ENCODE measurements at regions not wholly inside any gene's neighbourhood (a gene's known extent, or its start where the extent isn't known, plus 50 kb on each side); places are given as distances from the start of the nearest gene placed in this dataset.

DNA sequence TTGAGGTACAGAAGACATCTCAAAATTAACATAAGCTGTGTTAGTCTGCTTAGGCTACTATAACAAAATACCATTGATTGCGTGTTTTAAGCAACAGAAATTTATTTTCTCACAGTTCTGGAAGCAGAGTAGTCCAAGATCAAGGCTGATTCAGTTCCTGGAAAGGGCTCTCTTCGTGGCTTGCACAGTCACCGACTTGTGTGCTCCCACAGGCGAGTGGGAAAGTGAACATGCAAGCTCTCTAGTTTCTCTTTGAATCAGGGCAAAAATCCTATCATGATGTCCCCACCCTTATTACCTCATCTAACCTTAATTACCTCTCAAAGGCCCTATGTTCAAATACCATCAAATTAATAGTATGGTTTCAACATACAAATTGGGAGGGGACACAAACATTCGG lies 505.9 kb downstream of the ZIC1 start:
- Histone ChIP-seq H3K4me1 (ENCODE audit: control insufficient read depth, insufficient read depth, low read length) (no peaks in the 10 kb centered on the region), H3K27ac (ENCODE audit: low read depth, low read length) (no peak overlapping the region), H3K36me3 (ENCODE audit: control insufficient read depth, insufficient read depth, low read length) (no peaks in the 10 kb centered on the region), H3K9me3 (ENCODE audit: control insufficient read depth, insufficient read depth, low read length) (peaks cover 6% of the 10 kb centered on the region), H3K27me3 (ENCODE audit: control insufficient read depth, insufficient read depth, low read length) (no peaks in the 10 kb centered on the region), H3K4me3 (ENCODE audit: low read depth, low read length) (no peak overlapping the region)
- no peak for DNase-seq (ENCODE audit: low read depth in 4 of 6, low spot score in 6 of 6)
- 96% methylated on average over 4 of the region's 5 CpGs for WGBS (ENCODE audit: insufficient coverage)

DNA sequence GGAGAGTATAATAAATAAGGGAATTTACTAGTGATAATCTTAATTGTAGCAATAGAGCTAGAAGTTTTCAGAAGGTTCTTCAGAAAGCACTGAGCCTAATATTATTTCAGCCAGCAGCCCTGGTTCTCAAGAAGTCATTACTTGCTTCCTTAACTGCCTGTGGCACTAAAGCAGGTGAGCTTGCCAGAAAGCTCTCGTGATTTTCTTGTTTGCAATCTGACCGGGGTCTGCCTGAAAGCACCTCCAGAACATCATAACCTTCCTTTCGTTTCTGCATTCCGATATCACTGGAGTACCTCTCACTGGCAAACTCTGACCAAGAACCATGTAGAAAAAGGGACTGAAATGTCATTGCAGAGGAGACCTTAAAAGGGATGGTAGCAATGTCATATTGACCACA lies 510.3 kb downstream of the ZIC1 start:
- no peaks in the 10 kb centered on the region for H3K4me1 ChIP-seq (ENCODE audit: control insufficient read depth, insufficient read depth, low read length)
- 100% methylated on average over 2 of the region's 4 CpGs for WGBS (ENCODE audit: insufficient coverage)

DNA sequence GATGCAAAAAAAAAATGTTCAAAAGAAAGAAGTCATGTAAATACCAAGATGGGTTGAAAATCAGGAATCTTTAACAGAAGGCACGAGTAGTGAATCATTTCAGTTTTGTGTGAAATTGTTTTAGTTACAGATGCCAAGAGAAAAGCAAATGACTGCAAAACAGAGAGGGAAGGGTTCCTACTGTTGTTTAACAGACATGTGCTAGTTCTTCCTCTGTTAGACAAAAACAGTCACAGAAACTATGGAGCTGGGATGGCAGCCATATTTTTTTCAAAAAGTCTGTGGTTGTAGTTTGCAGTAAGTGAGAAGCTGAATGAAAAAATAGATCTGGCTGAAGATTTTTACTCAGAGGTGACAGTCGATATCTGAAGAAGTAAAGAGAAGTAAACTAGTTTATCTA lies 511.9 kb downstream of the ZIC1 start:
- Histone ChIP-seq H3K4me1 (ENCODE audit: control insufficient read depth, insufficient read depth, low read length) (no peaks in the 10 kb centered on the region), H3K4me3 (ENCODE audit: low read depth, low read length) (no peak overlapping the region), H3K27ac (ENCODE audit: low read depth, low read length) (no peak overlapping the region), H3K27me3 (ENCODE audit: control insufficient read depth, insufficient read depth, low read length) (no peaks in the 10 kb centered on the region), H3K36me3 (ENCODE audit: control insufficient read depth, insufficient read depth, low read length) (no peaks in the 10 kb centered on the region), H3K9me3 (ENCODE audit: control insufficient read depth, insufficient read depth, low read length) (no peaks in the 10 kb centered on the region)
- WGBS (ENCODE audit: insufficient coverage) = 50% methylated on average over 1 of the region's 2 CpGs
- peak in 1 of 6 donors; percentile 89 for DNase-seq (ENCODE audit: low read depth in 4 of 6, low spot score in 6 of 6)

More for the DNA sequence above, 510.3 kb downstream of the ZIC1 start:
- Histone ChIP-seq H3K9me3 (ENCODE audit: control insufficient read depth, insufficient read depth, low read length) (no peaks in the 10 kb centered on the region), H3K36me3 (ENCODE audit: control insufficient read depth, insufficient read depth, low read length) (no peaks in the 10 kb centered on the region), H3K4me3 (ENCODE audit: low read depth, low read length) (no peak overlapping the region), H3K27me3 (ENCODE audit: control insufficient read depth, insufficient read depth, low read length) (no peaks in the 10 kb centered on the region), H3K27ac (ENCODE audit: low read depth, low read length) (no peak overlapping the region)
- no peak for DNase-seq (ENCODE audit: low read depth in 4 of 6, low spot score in 6 of 6)

DNA sequence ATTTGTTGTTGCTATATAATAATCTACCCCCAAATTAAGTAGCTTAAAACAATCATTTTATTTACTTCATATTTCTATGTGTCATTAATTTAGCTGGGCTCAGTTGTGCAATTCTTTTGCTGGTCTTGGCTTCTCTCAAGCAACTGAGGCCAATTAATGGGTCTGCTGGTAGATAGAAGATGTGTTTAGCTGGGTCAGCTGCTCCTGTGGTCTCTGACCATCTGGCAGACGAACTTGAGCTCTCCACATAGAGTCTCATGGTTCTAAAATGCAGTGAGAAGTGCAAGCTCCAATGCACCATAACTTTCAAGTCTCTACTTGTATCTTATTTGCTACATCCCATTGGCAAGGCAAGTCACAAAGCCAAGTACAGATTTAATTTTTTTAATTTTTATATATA lies 515.6 kb downstream of the ZIC1 start:
- no CpG with 5 or more reads among the region's 1 CpG for WGBS (ENCODE audit: insufficient coverage)
- no peak overlapping the region for H3K4me3 ChIP-seq (ENCODE audit: low read depth, low read length)

DNA sequence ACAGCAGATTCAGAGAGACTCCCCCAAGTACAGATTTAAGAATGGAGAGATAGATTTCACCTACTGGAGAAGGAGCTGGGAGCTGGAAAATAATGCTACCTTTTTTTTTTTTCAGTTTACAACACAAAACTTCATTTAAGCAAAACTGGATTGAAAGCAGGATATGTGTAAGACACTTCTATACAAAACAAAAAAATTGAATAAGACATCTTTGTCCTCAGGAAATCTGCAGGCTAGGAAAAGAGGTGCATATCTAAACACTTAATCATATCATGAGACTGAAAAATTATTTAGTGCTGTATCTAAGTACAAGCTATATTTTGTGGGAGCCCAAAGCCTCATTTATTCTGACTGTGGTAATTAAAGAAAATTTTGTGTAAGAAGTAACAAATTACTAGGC lies 516.1 kb downstream of the ZIC1 start:
- no peak overlapping the region for H3K27ac ChIP-seq (ENCODE audit: low read depth, low read length)

More for the DNA sequence above, 515.6 kb downstream of the ZIC1 start:
- peak in 1 of 6 donors; percentile 44 for DNase-seq (ENCODE audit: low read depth in 4 of 6, low spot score in 6 of 6)
- Histone ChIP-seq H3K4me1 (ENCODE audit: control insufficient read depth, insufficient read depth, low read length) (no peaks in the 10 kb centered on the region), H3K9me3 (ENCODE audit: control insufficient read depth, insufficient read depth, low read length) (no peaks in the 10 kb centered on the region), H3K27ac (ENCODE audit: low read depth, low read length) (no peak overlapping the region), H3K27me3 (ENCODE audit: control insufficient read depth, insufficient read depth, low read length) (no peaks in the 10 kb centered on the region), H3K36me3 (ENCODE audit: control insufficient read depth, insufficient read depth, low read length) (no peaks in the 10 kb centered on the region)

DNA sequence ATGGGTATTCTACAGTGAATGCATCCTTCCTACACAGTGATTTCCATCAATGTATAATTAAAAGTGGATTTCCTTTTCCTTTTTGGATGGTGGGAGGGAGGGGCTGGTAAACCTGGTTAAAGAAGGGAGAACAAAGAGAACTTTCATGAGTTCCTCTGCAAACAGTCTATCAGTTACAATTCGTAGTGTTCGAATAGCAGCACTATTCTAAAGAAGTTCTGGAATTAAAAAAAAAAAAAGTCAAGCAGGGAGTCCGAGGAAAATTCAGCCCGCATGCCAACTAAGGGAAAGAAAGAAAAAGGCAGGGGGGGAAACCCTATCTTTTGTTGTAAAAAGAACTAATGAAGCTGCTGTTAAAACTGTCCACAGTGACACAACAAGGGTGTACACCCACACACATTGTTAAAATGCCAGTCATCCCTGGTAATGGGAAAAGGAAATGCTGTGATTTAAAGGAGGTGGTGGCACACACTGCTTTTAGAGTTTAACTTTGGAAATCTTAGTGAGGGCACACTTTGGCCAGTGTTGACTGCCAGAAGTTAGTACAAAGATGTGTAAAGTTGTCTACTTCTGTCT lies 521.2 kb downstream of the ZIC1 start:
- Histone ChIP-seq H3K27ac (ENCODE audit: low read depth, low read length) (no peak overlapping the region), H3K4me3 (ENCODE audit: low read depth, low read length) (no peak overlapping the region), H3K4me1 (ENCODE audit: control insufficient read depth, insufficient read depth, low read length) (no peaks in the 10 kb centered on the region), H3K27me3 (ENCODE audit: control insufficient read depth, insufficient read depth, low read length) (no peaks in the 10 kb centered on the region), H3K9me3 (ENCODE audit: control insufficient read depth, insufficient read depth, low read length) (no peaks in the 10 kb centered on the region), H3K36me3 (ENCODE audit: control insufficient read depth, insufficient read depth, low read length) (no peaks in the 10 kb centered on the region)
- no CpG with 5 or more reads among the region's 4 CpGs for WGBS (ENCODE audit: insufficient coverage)
- peak in 2 of 6 donors; percentile 60 to 78 for DNase-seq (ENCODE audit: low read depth in 4 of 6, low spot score in 6 of 6)

More for the DNA sequence above, 516.1 kb downstream of the ZIC1 start:
- Histone ChIP-seq H3K27me3 (ENCODE audit: control insufficient read depth, insufficient read depth, low read length) (no peaks in the 10 kb centered on the region), H3K9me3 (ENCODE audit: control insufficient read depth, insufficient read depth, low read length) (no peaks in the 10 kb centered on the region), H3K4me1 (ENCODE audit: control insufficient read depth, insufficient read depth, low read length) (no peaks in the 10 kb centered on the region), H3K36me3 (ENCODE audit: control insufficient read depth, insufficient read depth, low read length) (no peaks in the 10 kb centered on the region), H3K4me3 (ENCODE audit: low read depth, low read length) (no peak overlapping the region)
- DNase-seq (ENCODE audit: low read depth in 4 of 6, low spot score in 6 of 6) = no peak

DNA sequence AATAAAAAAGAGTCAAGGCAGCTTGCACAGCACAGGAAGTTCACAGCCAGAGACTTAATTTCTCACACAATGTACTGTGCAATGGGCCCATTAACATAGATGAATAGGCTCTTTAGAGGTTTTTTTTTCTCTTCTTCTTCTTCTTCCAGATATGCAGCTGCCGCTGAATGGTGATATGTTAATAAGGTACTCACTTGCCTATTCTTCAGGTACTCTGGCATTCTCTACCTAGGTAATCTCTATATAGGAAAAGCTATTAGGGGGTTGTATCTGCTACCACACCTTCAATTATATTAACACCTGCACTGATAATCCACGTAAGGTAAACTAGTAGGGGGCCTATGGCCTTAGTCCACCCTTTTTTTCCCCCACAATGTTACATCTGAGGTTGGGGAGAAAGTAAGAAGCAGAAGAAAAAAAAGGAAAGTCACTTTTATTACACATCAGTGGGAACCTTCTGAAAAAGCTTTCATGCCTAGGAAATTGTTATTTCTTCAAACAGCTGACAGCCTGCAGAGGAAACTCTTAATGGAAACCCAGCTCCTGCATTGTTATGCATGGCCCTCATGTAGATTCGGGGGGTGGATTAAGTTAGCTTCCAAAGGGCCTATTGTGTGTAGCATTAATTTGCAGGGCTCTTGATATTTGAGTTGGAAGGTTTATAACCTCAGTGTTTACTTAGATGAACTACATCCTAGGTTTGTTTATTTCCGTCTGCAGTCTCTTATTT lies 525.5 kb downstream of the ZIC1 start:
- no peaks in the 10 kb centered on the region for H3K36me3 ChIP-seq (ENCODE audit: control insufficient read depth, insufficient read depth, low read length)
- no peak overlapping the region for H3K27ac ChIP-seq (ENCODE audit: low read depth, low read length)

DNA sequence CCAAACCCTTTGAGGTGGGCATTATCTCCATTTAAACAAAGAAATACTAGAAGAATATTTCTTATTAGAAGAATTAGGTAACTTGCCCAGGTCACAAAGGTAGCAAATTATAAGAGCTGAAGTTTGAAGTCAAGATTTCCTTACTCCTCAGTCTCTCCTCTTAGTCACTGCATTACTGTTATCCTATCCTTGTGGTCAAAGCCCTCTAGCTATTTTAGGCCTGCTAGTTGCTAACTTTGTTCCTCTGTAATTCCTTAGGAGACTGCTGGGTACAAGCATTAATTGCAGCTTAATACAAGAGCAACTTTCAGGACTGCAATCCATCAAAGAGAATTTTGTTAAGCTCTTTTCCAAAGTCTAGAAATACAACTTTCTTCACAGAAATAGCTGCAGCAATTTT lies 528.2 kb downstream of the ZIC1 start:
- H3K27me3 ChIP-seq (ENCODE audit: control insufficient read depth, insufficient read depth, low read length) = no peaks in the 10 kb centered on the region
- no peak for DNase-seq (ENCODE audit: low read depth in 4 of 6, low spot score in 6 of 6)
- no peak overlapping the region for H3K4me3 ChIP-seq (ENCODE audit: low read depth, low read length)
- H3K4me1 ChIP-seq (ENCODE audit: control insufficient read depth, insufficient read depth, low read length) = no peaks in the 10 kb centered on the region
- H3K27ac ChIP-seq (ENCODE audit: low read depth, low read length) = peak overlapping the region; percentile 10
- H3K36me3 ChIP-seq (ENCODE audit: control insufficient read depth, insufficient read depth, low read length) = no peaks in the 10 kb centered on the region
- no peaks in the 10 kb centered on the region for H3K9me3 ChIP-seq (ENCODE audit: control insufficient read depth, insufficient read depth, low read length)

More for the DNA sequence above, 525.5 kb downstream of the ZIC1 start:
- WGBS (ENCODE audit: insufficient coverage) = 17% methylated on average over 1 of the region's 4 CpGs
- H3K27me3 ChIP-seq (ENCODE audit: control insufficient read depth, insufficient read depth, low read length) = no peaks in the 10 kb centered on the region
- H3K4me3 ChIP-seq (ENCODE audit: low read depth, low read length) = no peak overlapping the region
- DNase-seq (ENCODE audit: low read depth in 4 of 6, low spot score in 6 of 6) = peak in 2 of 6 donors; percentile 46 to 87
- H3K4me1 ChIP-seq (ENCODE audit: control insufficient read depth, insufficient read depth, low read length) = no peaks in the 10 kb centered on the region
- no peaks in the 10 kb centered on the region for H3K9me3 ChIP-seq (ENCODE audit: control insufficient read depth, insufficient read depth, low read length)

DNA sequence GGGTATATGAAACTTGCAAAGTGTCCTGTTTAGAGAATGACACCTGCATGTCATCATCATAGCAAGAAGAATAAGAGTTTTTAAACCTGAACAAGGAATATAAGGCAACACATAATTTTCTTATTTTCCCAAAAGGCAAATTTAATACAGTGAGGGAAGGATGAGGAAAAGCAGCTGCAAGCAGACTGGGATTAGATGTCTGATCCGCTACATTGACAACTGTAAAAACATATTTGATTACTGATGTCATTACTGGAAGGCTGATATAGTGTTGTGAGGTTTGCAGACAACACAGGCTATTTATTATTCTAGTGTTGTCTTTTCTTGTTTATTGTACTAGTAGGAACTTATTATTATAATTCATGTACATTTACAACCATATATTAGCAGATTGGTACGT lies 528.7 kb downstream of the ZIC1 start:
- no peaks in the 10 kb centered on the region for H3K36me3 ChIP-seq (ENCODE audit: control insufficient read depth, insufficient read depth, low read length)
- no CpG with 5 or more reads among the region's 2 CpGs for WGBS (ENCODE audit: insufficient coverage)
- DNase-seq (ENCODE audit: low read depth in 4 of 6, low spot score in 6 of 6) = no peak
- H3K4me3 ChIP-seq (ENCODE audit: low read depth, low read length) = no peak overlapping the region
- no peaks in the 10 kb centered on the region for H3K9me3 ChIP-seq (ENCODE audit: control insufficient read depth, insufficient read depth, low read length)
- H3K27ac ChIP-seq (ENCODE audit: low read depth, low read length) = no peak overlapping the region
- H3K27me3 ChIP-seq (ENCODE audit: control insufficient read depth, insufficient read depth, low read length) = no peaks in the 10 kb centered on the region
- H3K4me1 ChIP-seq (ENCODE audit: control insufficient read depth, insufficient read depth, low read length) = peaks cover 3% of the 10 kb centered on the region

DNA sequence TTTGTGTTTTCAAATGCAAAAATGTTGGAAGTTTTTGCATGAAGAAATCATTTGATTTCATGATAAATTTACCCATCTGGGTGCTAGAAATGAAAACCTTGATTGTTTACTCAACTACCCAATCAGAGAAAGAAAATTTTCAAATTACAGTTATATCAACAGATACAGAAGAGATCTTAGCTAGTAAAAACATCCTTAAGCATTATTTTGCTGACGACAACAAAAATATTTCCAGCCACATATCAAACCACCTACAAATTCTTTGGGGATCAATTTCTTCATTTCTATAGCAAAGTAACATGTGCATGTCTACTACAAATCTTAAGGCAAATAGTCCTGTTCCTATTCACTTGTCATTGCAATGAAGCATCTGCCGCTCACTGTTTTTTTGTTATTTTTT lies 530.3 kb downstream of the ZIC1 start:
- H3K27me3 ChIP-seq (ENCODE audit: control insufficient read depth, insufficient read depth, low read length) = no peaks in the 10 kb centered on the region
- H3K9me3 ChIP-seq (ENCODE audit: control insufficient read depth, insufficient read depth, low read length) = no peaks in the 10 kb centered on the region
- WGBS (ENCODE audit: insufficient coverage) = 27% methylated on average over 1 of the region's 2 CpGs
- H3K4me3 ChIP-seq (ENCODE audit: low read depth, low read length) = peak overlapping the region; percentile 46
- H3K36me3 ChIP-seq (ENCODE audit: control insufficient read depth, insufficient read depth, low read length) = no peaks in the 10 kb centered on the region
- H3K4me1 ChIP-seq (ENCODE audit: control insufficient read depth, insufficient read depth, low read length) = peaks cover 3% of the 10 kb centered on the region
- H3K27ac ChIP-seq (ENCODE audit: low read depth, low read length) = peak overlapping the region; percentile 80
- DNase-seq (ENCODE audit: low read depth in 4 of 6, low spot score in 6 of 6) = no peak

Measured in spinal cord (tissue), 9 donors.